ENCODE measurements at regions not wholly inside any gene's neighbourhood (a gene's known extent, or its start where the extent isn't known, plus 50 kb on each side); places are given as distances from the start of the nearest gene placed in this dataset.

DNA sequence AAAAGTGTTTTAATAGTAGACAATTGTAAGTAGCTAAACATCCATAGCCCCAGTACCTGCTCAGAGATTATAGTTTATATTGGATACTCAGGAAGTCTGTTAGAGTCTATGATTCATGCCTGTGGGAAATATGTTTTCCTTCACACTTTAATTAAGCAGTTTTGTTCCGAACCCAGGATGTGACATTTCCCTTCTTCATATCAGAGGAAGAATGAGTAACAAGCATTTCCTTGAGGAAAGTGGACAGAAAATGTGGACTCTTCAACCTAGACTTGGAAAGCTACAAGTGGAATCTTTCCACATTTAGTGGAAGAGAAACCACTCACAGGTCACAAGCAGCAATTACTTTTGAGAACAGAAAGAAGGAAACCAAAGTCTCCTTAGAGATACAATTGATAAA lies 419.4 kb downstream of the C4orf33 start:
- TF ChIP-seq FOXP2 (optimal IDR thresholded peaks at IDR 0.05; ENCODE audit: control extremely low read depth, extremely low read length, insufficient read depth) (no peak), POLR2AphosphoS5 (IDR thresholded peaks at IDR 0.05; ENCODE audit: borderline replicate concordance, low read depth, low read length) (no peak), EZH2 (IDR thresholded peaks at IDR 0.05) (no peak)
- Histone ChIP-seq H3K9ac (ENCODE audit: insufficient read length) (no peak overlapping the region), H3K4me3 (no peak overlapping the region), H3K9me3 (ENCODE audit: low read depth, low read length) (no peaks in the 10 kb centered on the region), H3K27ac (no peak overlapping the region), H3K36me3 (ENCODE audit: insufficient read depth, low read length) (no peaks in the 10 kb centered on the region)
- no peak for DNase-seq (ENCODE audit: low read depth, low spot score)

DNA sequence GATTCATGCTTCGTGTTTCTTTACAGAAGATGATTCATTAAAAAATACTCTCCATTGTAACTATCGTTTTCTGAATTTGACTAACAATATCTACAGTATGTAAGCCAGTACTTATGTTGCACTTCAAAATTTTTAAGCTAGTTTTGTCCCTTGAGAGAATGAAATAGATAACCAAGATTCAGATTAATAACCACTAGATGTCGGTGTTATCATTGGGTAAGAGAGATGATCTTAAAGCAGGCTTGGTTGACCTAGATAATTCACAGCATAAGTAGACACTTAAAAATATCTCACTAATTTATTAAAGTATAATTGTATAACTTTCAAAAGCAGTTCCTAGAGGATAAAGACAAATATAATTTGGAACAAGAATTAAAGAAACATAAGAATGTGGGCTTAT lies 430.9 kb downstream of the C4orf33 start:
- TF ChIP-seq FOXP2 (optimal IDR thresholded peaks at IDR 0.05; ENCODE audit: control extremely low read depth, extremely low read length, insufficient read depth) (no peak), EZH2 (IDR thresholded peaks at IDR 0.05) (no peak), POLR2AphosphoS5 (IDR thresholded peaks at IDR 0.05; ENCODE audit: borderline replicate concordance, low read depth, low read length) (no peak)
- Histone ChIP-seq H3K36me3 (ENCODE audit: insufficient read depth, low read length) (no peaks in the 10 kb centered on the region), H3K9me3 (ENCODE audit: low read depth, low read length) (no peaks in the 10 kb centered on the region), H3K27ac (no peak overlapping the region), H3K9ac (ENCODE audit: insufficient read length) (no peak overlapping the region), H3K4me3 (no peak overlapping the region)
- DNase-seq (ENCODE audit: low read depth, low spot score): peak; percentile 14

DNA sequence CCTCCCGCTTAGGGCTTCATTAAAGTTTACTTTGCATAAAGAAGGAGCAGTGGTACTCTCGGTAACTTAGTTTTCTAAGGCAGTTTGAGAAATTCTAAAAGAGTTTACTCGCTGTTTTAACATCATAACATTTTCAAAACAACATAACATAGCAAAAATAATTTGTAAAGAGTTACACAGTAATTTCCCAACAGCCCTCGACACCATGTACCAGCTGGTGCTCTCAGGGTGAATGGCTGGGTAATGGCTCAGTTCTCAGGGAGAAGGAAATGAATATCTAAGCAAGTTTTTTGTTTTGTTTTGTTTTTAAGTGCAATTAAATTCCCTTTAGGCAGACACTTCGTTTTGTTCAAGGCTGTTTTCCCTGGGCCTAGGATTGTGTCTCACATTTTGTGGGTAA lies 435.3 kb downstream of the C4orf33 start:
- no peak overlapping the region for H3K9ac ChIP-seq (ENCODE audit: insufficient read length)
- no peak overlapping the region for H3K4me3 ChIP-seq
- TF ChIP-seq EZH2 (IDR thresholded peaks at IDR 0.05) (no peak), FOXP2 (optimal IDR thresholded peaks at IDR 0.05; ENCODE audit: control extremely low read depth, extremely low read length, insufficient read depth) (no peak), POLR2AphosphoS5 (IDR thresholded peaks at IDR 0.05; ENCODE audit: borderline replicate concordance, low read depth, low read length) (no peak)
- DNase-seq (ENCODE audit: low read depth, low spot score): no peak
- no peak overlapping the region for H3K27ac ChIP-seq
- no peaks in the 10 kb centered on the region for H3K36me3 ChIP-seq (ENCODE audit: insufficient read depth, low read length)
- H3K9me3 ChIP-seq (ENCODE audit: low read depth, low read length): no peaks in the 10 kb centered on the region

DNA sequence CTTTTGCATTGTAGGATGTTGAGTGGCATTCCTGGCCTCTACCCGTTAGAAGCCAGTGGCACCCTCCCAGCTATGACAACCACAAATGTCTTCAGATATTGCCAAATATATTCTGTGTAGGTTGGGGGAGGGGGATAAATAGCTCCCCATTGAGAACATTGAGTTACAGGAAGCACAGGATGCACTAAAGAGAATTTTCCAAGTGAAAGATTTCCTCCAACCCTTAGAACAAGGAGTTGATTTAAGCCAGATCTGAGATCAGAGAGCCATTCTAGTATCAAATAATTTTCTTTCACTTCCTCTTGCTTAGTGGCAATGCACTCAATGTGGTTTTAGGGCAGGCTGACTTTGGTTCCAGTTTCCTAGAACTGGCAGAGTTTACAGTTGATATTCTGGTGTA lies 436.6 kb downstream of the C4orf33 start:
- TF ChIP-seq FOXP2 (optimal IDR thresholded peaks at IDR 0.05; ENCODE audit: control extremely low read depth, extremely low read length, insufficient read depth): no peak
- Histone ChIP-seq H3K9me3 (ENCODE audit: low read depth, low read length) (no peaks in the 10 kb centered on the region), H3K9ac (ENCODE audit: insufficient read length) (no peak overlapping the region), H3K4me3 (no peak overlapping the region), H3K27ac (no peak overlapping the region), H3K36me3 (ENCODE audit: insufficient read depth, low read length) (no peaks in the 10 kb centered on the region)
- DNase-seq (ENCODE audit: low read depth, low spot score): no peak

DNA sequence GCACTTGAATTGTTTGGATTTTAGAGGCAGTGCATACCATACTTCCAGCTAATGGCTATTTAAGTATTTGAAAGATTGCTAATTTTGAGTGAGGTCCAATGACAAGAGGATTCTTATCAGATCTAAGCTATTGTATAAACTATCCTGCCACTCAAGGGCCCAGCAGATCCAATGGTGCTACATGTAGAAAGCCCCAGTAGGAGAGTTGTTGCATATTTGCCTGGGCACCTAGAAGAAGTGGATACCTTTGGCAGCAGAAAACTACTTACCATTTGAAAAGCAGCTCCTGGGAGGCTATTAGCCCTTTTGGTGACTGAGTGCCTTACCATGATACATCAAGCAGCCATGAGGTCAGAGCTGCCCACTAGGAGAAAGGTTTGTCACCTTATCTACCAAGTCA lies 447.3 kb downstream of the C4orf33 start:
- H3K36me3 ChIP-seq (ENCODE audit: insufficient read depth, low read length): no peaks in the 10 kb centered on the region
- TF ChIP-seq EZH2 (IDR thresholded peaks at IDR 0.05): no peak
- no peak for TF ChIP-seq FOXP2 (optimal IDR thresholded peaks at IDR 0.05; ENCODE audit: control extremely low read depth, extremely low read length, insufficient read depth)
- TF ChIP-seq POLR2AphosphoS5 (IDR thresholded peaks at IDR 0.05; ENCODE audit: borderline replicate concordance, low read depth, low read length): no peak
- H3K9me3 ChIP-seq (ENCODE audit: low read depth, low read length): no peaks in the 10 kb centered on the region
- H3K4me3 ChIP-seq: no peak overlapping the region
- DNase-seq (ENCODE audit: low read depth, low spot score): no peak
- no peak overlapping the region for H3K27ac ChIP-seq
- H3K9ac ChIP-seq (ENCODE audit: insufficient read length): no peak overlapping the region

DNA sequence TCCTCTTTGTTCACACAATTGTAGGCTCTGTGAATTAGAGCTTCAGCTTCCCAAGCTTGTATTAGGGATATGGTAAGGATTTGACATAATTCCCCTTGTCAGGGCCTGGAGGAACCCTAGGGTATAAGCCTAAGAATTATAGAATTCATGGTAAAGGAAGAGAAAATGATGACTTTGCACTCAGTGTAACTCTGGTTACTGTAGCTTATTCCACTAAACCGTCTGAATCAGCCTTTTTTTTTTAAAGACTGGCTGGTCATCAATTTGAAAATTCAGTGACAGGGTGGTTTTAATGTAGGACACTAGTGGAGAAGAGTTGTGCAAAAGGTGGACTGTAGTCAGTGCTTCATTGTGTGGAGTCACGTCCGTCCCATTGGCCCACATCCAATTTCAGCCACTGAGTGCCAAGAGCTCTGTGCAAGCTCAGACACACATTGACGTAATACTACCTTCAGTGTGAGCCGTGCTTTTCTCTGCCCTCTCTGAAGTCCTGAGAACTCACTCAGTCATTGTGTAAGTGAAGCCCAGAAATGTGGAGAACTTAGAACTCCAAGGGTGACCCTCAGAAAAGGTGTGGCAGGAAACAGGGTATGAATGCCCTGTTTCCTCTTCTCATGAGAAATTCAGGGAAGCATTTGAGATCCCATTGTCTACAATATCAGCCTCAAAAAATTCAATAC lies 449.8 kb downstream of the C4orf33 start:
- no peak overlapping the region for H3K27ac ChIP-seq
- DNase-seq (ENCODE audit: low read depth, low spot score): no peak
- no peaks in the 10 kb centered on the region for H3K9me3 ChIP-seq (ENCODE audit: low read depth, low read length)
- H3K4me3 ChIP-seq: no peak overlapping the region
- H3K9ac ChIP-seq (ENCODE audit: insufficient read length): no peak overlapping the region
- H3K36me3 ChIP-seq (ENCODE audit: insufficient read depth, low read length): no peaks in the 10 kb centered on the region
- TF ChIP-seq EZH2 (IDR thresholded peaks at IDR 0.05) (no peak), FOXP2 (optimal IDR thresholded peaks at IDR 0.05; ENCODE audit: control extremely low read depth, extremely low read length, insufficient read depth) (no peak), POLR2AphosphoS5 (IDR thresholded peaks at IDR 0.05; ENCODE audit: borderline replicate concordance, low read depth, low read length) (no peak)

DNA sequence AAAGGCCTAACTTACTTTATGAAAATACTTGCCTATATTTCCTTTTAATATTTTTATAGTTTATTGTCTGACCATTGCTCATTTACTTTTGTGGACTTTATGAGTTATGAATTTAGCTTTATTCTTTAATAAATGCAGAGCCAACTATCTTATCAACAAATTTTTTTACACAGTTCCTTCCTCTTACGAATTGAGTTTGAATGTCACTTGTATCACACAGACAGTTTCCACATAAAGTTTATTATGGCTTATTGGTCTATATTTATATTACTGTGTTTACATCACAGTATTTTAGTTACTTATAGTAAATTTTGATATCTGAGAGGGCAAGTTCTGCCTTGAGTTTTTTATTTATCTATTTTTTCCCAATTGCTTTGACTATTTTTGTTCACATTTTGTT lies 450.6 kb downstream of the C4orf33 start:
- Histone ChIP-seq H3K9me3 (ENCODE audit: low read depth, low read length) (no peaks in the 10 kb centered on the region), H3K9ac (ENCODE audit: insufficient read length) (no peak overlapping the region), H3K27ac (no peak overlapping the region), H3K36me3 (ENCODE audit: insufficient read depth, low read length) (no peaks in the 10 kb centered on the region), H3K4me3 (no peak overlapping the region)
- DNase-seq (ENCODE audit: low read depth, low spot score): no peak
- TF ChIP-seq EZH2 (IDR thresholded peaks at IDR 0.05) (no peak), FOXP2 (optimal IDR thresholded peaks at IDR 0.05; ENCODE audit: control extremely low read depth, extremely low read length, insufficient read depth) (no peak), POLR2AphosphoS5 (IDR thresholded peaks at IDR 0.05; ENCODE audit: borderline replicate concordance, low read depth, low read length) (no peak)

DNA sequence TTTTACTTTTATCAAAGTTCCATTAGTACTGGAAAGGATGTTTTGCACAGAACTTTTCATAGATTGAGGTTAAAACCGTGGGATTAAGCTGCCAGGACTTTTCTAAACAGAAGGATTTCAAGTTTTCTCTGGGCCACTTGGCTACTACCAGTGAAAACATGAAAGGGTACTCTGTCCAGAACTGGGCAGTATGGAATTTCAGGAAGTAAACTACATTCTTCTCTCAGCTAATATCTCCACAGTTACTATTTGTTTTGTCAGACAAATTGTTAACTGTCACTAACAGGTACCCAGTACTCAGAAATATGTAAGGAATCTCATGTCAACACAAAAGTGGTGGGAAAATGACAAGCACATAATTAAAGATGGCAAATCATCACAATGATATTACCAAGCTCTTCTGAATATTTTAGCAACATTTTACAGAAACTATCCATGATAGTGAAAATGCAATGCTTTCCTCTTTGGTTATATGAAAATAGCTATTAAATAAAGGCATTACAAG lies 454.4 kb downstream of the C4orf33 start:
- H3K9me3 ChIP-seq (ENCODE audit: low read depth, low read length): no peaks in the 10 kb centered on the region
- no peak overlapping the region for H3K4me3 ChIP-seq
- TF ChIP-seq EZH2 (IDR thresholded peaks at IDR 0.05) (no peak), FOXP2 (optimal IDR thresholded peaks at IDR 0.05; ENCODE audit: control extremely low read depth, extremely low read length, insufficient read depth) (no peak), POLR2AphosphoS5 (IDR thresholded peaks at IDR 0.05; ENCODE audit: borderline replicate concordance, low read depth, low read length) (no peak)
- DNase-seq (ENCODE audit: low read depth, low spot score): no peak
- H3K36me3 ChIP-seq (ENCODE audit: insufficient read depth, low read length): no peaks in the 10 kb centered on the region
- no peak overlapping the region for H3K27ac ChIP-seq
- H3K9ac ChIP-seq (ENCODE audit: insufficient read length): no peak overlapping the region

DNA sequence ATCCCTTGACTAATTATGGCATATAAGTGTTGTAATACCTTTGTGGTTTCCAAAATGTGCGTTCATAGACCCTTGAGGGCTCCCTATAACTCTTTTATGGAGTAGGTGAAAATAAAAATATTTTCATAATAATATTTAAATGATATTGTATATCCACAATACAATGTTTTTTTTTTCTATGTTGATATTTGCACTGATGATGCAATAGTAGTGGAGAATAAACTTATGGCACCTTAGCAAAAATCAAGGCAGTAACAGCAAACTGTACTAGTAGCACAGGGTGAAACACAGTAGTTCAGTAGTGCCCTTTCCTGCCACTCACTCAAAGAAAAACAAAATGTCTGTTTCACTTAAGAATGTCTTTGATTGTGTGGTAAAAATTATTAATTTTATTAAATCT lies 465.3 kb downstream of the C4orf33 start:
- Histone ChIP-seq H3K4me3 (no peak overlapping the region), H3K27ac (no peak overlapping the region), H3K9me3 (ENCODE audit: low read depth, low read length) (no peaks in the 10 kb centered on the region), H3K36me3 (ENCODE audit: insufficient read depth, low read length) (no peaks in the 10 kb centered on the region), H3K9ac (ENCODE audit: insufficient read length) (no peak overlapping the region)
- DNase-seq (ENCODE audit: low read depth, low spot score): no peak
- TF ChIP-seq EZH2 (IDR thresholded peaks at IDR 0.05) (no peak), POLR2AphosphoS5 (IDR thresholded peaks at IDR 0.05; ENCODE audit: borderline replicate concordance, low read depth, low read length) (no peak), FOXP2 (optimal IDR thresholded peaks at IDR 0.05; ENCODE audit: control extremely low read depth, extremely low read length, insufficient read depth) (no peak)

Data from SK-N-MC (cell line).